ENCODE measurements at regions not wholly inside any gene's neighbourhood (a gene's known extent, or its start where the extent isn't known, plus 50 kb on each side); places are given as distances from the start of the nearest gene placed in this dataset.

DNA sequence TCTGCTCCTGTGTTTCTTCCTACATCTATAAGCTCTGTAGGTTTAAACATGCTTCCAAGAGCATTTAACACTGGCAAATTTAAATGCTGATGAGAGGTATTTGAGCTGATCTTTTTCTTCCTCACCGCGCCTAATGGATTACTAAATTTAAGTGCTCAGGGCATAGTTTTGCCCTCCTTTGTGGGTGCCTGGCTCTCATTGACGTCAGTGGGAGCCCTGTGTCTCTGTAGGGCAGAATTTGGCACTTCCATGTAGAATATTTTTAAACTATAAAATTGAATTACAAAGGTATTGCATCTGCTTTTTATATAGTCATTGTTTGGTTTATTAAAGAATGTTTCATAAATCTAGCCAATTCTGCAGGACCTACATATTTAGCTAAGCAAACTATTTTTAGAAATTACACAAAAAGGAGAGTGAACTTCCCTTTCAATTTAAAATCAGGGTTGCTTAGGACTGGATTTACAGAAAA, 444.8 kb downstream of the AEBP2 start:
- no peak for DNase-seq

GRCh38 chr12:19885093-19885812, 446.0 kb downstream of the AEBP2 start:
- no peak for DNase-seq

- no peak for DNase-seq
Measured at GRCh38 chr12:19886065-19886464, 446.8 kb downstream of the AEBP2 start.

- no peak for DNase-seq
Measured at GRCh38 chr12:19886639-19887064, 447.4 kb downstream of the AEBP2 start.

- DNase-seq, result no peak
Measured at GRCh38 chr12:19890024-19890423, 450.7 kb downstream of the AEBP2 start.

- DNase-seq, result no peak
Measured at GRCh38 chr12:19891936-19892591, 452.8 kb downstream of the AEBP2 start.

DNA sequence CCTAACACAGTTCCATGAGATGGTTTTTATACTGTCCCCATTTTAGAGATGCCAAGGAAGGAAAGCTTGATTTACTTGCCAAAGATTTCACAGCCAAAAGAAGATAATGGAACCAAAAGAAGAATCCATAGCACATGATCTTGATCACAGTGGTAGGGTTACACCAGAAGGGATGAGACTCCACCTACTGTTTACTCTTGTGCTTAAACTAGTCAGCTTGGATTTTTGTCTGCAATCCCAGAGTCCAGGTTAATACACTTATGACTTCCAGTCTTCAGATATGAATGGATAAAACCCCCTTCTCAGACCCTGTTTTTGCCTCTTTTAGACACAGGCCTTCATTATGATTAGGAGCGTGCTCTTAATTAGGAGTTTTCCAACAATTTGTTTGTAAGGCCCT, 454.2 kb downstream of the AEBP2 start:
- no peak for DNase-seq

DNA sequence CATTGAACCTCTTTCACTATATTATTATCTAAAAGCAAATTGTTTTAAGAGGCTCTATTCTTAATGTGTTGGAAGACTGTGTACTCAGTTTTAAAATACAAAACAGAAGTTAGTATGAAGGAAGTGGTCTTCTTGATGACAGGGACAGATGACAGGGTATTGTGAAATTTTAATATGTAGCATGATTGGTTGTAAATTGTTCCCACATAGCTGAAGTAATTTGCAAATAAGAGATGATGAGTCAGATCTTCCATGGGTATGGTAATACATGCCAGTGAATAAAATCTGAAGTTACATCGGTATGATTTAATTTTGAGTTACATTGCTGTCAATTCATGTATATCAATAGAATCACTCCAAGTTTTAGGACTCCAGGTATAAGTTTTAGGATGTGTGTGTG, 454.8 kb downstream of the AEBP2 start:
- DNase-seq, result no peak

GRCh38 chr12:19894803-19895202, 455.5 kb downstream of the AEBP2 start:
- DNase-seq, result no peak

DNA sequence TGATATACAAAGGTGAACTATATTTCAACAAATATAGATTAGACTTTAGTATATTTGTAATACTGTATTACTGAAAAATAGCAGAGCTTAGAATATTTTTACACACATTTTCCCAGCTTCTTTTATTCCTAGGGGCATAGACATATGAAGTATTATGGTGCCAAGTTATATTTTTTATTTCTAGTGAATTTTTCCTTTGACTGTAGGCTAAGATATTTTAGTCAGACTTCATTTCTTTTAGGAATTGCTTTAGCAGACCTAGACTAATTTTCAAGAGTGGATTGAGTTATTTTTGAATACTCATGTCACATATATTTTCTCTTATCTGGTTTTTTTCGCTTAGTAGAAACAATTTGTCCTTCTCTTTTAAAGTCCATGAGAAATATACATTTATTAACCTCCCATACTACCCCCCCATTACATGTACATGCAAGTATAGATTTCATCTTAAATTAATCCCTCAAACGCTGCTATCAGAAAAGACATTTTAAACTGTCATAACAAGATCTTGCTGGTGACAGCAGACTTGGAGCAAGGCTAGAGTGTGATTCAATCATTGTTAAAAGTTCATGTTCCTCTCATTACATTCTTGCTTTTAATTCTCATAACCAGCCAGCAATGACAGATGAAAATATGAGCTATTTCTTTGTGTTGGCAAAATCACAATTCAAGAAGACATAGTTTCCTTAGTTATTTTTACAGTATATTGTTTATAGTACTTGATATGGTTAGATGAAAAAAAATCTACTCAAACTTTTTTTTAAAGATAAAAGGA, 456.1 kb downstream of the AEBP2 start:
- DNase-seq, result no peak

DNA sequence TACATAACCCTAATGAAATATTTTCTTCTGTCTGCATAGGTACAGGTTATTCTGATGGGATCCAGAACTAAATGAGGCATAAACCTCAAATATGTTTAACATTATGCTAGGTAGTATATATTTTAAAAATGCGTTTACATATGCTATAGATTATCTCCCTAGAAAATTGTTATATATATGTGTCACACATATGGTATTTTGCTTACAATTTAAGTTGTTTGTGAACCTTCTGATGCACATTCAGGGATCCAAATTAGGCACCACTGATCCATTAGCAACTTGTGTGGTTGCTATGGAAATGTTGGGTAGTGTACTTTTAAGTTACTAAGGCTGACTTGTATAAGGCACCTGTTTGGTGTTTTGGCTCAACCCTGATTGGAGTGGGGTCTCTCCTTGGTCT, 456.7 kb downstream of the AEBP2 start:
- no peak for DNase-seq

GRCh38 chr12:19896534-19896933, 457.2 kb downstream of the AEBP2 start:
- DNase-seq, result no peak

DNA sequence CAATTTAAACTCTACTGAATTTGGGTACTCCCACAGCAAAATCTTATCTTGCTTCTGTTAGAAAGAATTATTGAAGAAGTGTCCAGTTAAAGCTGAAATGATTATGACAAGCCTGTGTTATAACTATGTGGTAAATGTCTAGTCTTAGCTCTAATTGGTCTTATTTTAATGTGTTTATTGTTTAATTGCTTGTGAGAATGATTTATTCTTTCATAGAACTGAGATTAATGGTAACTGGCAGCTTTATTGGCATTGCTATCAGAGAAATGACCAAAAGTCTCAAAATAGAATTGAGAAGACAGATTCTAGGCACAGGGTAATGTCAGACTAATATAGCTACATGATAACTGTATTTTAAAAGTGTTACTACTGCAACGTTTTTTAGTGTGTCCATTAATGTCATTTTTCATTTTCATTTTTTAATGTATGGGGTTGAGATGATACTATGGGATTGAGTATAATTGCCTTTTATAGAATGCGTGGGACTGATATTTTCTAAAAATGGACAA, 458.7 kb downstream of the AEBP2 start:
- DNase-seq, result no peak

DNA sequence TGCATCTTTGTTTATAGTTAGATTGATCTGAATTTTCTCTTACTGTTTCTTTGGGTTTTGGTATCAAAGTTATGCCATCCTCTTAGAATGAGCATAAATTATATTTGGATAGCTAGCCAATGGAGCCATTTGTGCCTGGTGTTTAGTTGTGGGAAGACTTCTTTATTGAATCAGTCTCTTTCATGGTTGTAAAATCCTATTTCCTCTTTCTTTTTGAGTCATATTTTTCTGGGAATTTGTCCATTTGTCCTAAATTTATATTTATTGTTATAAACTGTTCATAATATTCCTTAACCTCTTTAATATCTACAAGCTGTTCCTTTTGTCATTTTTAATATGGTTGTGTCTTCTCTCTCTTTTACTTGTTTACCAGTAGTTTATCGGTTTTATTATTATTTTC, 462.5 kb downstream of the AEBP2 start:
- DNase-seq, result no peak

DNA sequence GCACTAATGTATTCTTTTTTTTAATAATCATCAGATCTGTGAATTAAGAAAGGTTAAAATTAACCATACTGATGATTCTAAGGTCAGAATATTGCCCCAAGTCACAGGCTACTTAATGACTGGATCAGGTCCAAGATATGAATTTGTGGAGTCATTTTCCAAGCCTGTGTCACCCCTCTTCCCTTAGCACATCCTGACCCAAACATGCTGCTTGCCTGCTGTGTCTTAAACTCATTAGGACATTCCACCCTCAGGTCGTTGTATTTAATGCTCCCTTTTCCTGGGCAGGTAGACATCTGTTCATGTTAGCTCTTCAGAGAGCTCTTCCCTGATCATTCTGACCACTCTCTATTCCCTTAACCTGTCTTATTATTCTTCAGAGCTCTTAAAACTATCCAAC, 463.5 kb upstream of the PDE3A start:
- DNase-seq, result no peak

GRCh38 chr12:19908830-19909229, 459.5 kb upstream of the PDE3A start:
- DNase-seq, result no peak

DNA sequence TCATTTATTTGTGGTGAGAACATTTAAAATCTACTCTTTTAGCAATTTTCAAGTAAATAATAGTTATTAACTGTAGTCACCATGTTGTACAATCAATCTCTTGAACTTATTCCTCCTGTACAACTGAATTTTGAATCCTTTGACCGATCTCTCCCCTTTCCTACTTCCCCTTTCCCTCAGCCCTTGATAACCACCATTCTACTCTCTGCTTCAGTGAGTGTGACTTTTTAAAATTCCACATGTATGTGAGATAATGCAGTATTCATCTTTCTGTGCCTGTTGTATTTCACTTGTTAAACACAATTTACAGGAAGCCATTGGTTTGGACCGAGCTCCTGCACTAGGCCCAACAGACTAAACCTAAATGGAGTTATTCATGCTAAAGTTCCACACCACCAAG, 458.9 kb upstream of the PDE3A start:
- DNase-seq, result no peak

- DNase-seq, result no peak
Measured at GRCh38 chr12:19910681-19911080, 457.7 kb upstream of the PDE3A start.

DNA sequence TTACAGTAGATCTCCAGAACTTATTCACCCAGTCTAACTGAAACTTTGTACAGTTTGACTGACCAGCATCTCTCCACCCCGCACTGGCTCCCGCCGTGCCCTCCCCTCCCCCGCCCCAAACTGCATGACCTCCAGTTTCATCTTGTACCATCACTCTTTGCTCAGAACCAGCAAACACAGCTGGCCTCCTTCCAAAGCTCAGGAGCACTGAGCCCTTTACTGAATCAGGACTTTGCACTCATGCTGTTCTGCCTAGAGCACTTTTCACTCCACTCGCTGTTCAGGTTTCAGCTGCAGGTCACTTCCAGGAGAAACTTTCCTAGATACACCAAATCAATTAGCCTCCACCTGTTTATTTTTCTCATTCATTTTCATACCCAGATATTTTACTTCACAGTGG, 455.3 kb upstream of the PDE3A start:
- DNase-seq, result no peak

DNA sequence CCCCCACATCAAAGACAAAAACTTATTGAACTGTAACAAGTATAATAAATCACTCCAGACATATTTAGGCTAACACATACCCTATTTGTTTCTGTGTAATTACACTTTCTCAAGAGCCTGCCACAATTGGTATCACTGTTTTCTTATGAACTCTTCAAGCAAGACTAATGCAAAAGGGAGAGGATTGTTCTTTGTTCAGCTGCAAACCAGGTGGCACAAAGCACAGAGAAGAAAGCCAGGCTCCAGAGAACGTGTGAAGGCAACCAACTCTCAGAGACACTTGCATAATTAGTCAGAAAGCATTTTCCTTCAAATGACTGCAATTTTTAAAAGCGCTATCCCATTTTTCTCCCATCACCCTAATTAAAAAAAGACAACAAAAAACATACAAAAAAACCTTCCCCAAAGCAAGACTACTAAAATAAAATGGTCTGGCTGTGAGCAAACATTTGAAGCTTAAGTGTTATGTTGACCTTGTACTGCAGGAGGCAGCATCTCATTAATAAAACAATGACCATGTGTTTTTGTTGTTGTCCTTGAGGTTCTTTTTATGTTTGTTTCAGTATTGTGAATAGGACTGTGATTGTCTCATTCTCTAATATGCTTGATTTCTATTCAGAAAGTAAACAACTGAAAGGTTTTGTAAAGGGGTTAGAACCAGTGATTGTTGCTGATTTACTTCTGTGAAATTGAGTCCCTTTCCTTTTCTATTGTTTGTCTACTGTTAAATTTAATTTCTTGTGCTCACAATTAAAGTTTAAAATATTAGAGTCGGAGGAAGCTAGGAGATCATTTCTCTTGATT, 452.7 kb upstream of the PDE3A start:
- DNase-seq, result no peak

DNA sequence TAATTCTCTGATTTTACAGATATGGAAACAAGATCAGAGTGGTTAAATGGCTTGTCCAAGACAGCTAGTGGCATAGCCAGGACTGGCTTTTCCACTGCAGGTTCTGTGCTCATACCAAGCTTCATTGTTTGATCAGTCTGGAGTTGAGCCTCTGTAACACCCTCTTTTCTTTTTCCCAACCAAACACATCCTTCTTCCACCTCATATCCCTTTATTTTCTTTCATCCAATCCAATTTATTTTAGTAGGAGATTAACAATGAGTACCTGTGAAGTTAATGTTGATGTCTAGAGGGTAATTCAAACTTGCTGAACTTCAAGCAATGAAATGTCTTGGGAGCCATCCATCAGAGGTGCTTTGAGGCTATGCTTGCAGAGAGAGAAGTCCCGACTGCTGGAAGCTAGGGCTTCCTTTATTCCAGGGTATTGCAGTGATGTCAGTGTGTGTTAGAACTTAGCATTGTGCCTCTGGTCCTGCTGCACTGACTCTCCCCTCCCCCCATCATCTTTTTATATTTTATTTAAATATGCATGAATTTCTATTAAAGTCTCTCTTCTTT, 452.1 kb upstream of the PDE3A start:
- DNase-seq, result no peak

GRCh38 chr12:19916974-19917373, 451.4 kb upstream of the PDE3A start:
- DNase-seq, result no peak
